H1 (cell line): ENCODE measurements at regions not wholly inside any gene's neighbourhood (a gene's known extent, or its start where the extent isn't known, plus 50 kb on each side); places are given as distances from the start of the nearest gene placed in this dataset.

Experiments used
- CTCF ChIA-PET: fragments of 300-600 bp; sonication (Branson Sonifier 250); formaldehyde crosslinking; loops from one replicate; lab custom pipeline; 2021; ENCODE audit not compliant: partially characterized antibody; lab: Charles Lee
- POLR2A ChIA-PET: fragments of 300-600 bp; sonication (Branson Sonifier 250); formaldehyde crosslinking; loops from one replicate; lab custom pipeline; 2021; ENCODE audit warnings: inconsistent platforms; ENCODE audit not compliant: partially characterized antibody; lab: Charles Lee
- DNase-seq, 2 experiments: peaks; one replicate each; pipeline versions ENCODE4 v3.0.0 to v3.0.0-alpha.2; 2010 to 2022; ENCODE audit warnings: low spot score in 2 of 2, low read depth in 1 of 2, mixed read lengths in 1 of 2
- FAIRE-seq: peaks from 2 replicates; lab custom pipeline; 2011; peaks lifted over from hg19 to GRCh38; lab: Jason Lieb, UNC
- H2AFZ ChIP-seq: 2 replicates; pipeline ENCODE4 v1.8.1; 2012; ENCODE audit warnings: low read length, inconsistent platforms
- H2AK5ac ChIP-seq: 2 replicates; pipeline ENCODE4 v1.6.1; 2013; ENCODE audit warnings: low read depth, low read length
- H2BK120ac ChIP-seq: replicated peaks from 2 replicates; pipeline ENCODE3; 2013; ENCODE audit warnings: low read depth, low read length, inconsistent platforms
- H2BK12ac ChIP-seq: 2 replicates; pipeline ENCODE4 v1.6.1; 2013; ENCODE audit warnings: low read depth, low read length
- H2BK15ac ChIP-seq: 2 replicates; pipeline ENCODE4 v1.6.1; 2013; ENCODE audit warnings: low read length
- H2BK20ac ChIP-seq: 2 replicates; pipeline ENCODE4 v1.6.1; 2013; ENCODE audit warnings: low read length
- H2BK5ac ChIP-seq: 2 replicates; pipeline ENCODE4 v1.6.1; 2013; ENCODE audit warnings: low read depth, low read length
- H3K14ac ChIP-seq: 2 replicates; pipeline ENCODE4 v1.6.1; 2013; ENCODE audit warnings: inconsistent platforms; ENCODE audit not compliant: insufficient read length
- H3K18ac ChIP-seq: 2 replicates; pipeline ENCODE4 v1.6.1; 2013; ENCODE audit warnings: low read length; ENCODE audit errors: extremely low read depth
- H3K23ac ChIP-seq: 2 replicates; pipeline ENCODE4 v1.6.1; 2013; ENCODE audit warnings: inconsistent platforms; ENCODE audit not compliant: insufficient read length
- H3K23me2 ChIP-seq: 2 replicates; pipeline ENCODE4 v1.6.1; 2013; ENCODE audit warnings: low read depth, low read length
- H3K27ac ChIP-seq: 2 replicates; pipeline ENCODE4 v1.6.1; 2011; ENCODE audit warnings: low read depth, low read length, inconsistent platforms
- H3K27me3 ChIP-seq, 4 experiments: replicated peaks in 1 of 4; 1 replicate in 1 of 4; 2 replicates in 3 of 4; pipeline versions ENCODE4 v1.6.1 to v1.8.1; 2011 to 2013; ENCODE audit warnings: low read length in 3 of 4, mild to moderate bottlenecking in 3 of 4, inconsistent platforms in 2 of 4, mixed read lengths in 2 of 4, moderate library complexity in 1 of 4; ENCODE audit not compliant: control insufficient read depth in 3 of 4, insufficient read depth in 3 of 4; ENCODE audit errors: extremely low read depth in 1 of 4
- H3K36me3 ChIP-seq, 4 experiments: 2 replicates each; pipeline versions ENCODE4 v1.6.1 to v1.8.1; 2011 to 2013; ENCODE audit warnings: mild to moderate bottlenecking in 4 of 4, low read length in 3 of 4, moderate library complexity in 2 of 4, control low read depth in 1 of 4, inconsistent platforms in 1 of 4; ENCODE audit not compliant: insufficient read depth in 4 of 4, control insufficient read depth in 2 of 4
- H3K4ac ChIP-seq: replicated peaks from 2 replicates; pipeline ENCODE3; 2013; ENCODE audit warnings: low read length, low read depth, mixed read lengths, inconsistent platforms; ENCODE audit not compliant: insufficient read length
- H3K4me1 ChIP-seq, 4 experiments: replicated peaks in 1 of 4; 1 replicate in 1 of 4; 2 replicates in 3 of 4; pipeline versions ENCODE4 v1.6.1 to v1.8.1; 2011 to 2013; ENCODE audit warnings: low read length in 3 of 4, inconsistent platforms in 2 of 4, mixed read lengths in 1 of 4; ENCODE audit not compliant: insufficient read depth in 4 of 4, control insufficient read depth in 3 of 4
- H3K4me2 ChIP-seq, 2 experiments: 2 replicates each; pipeline versions ENCODE4 v1.6.1 to v1.8.1; 2011 to 2013; ENCODE audit warnings: low read depth in 2 of 2, low read length in 2 of 2, control low read depth in 1 of 2, inconsistent platforms in 1 of 2, mild to moderate bottlenecking in 1 of 2; ENCODE audit not compliant: insufficient read depth in 1 of 2
- H3K4me3 ChIP-seq, 4 experiments: fragments of 200-600, 300-600 bp in 1 of 4; sonication (generic), shearing (Covaris generic), sonication (Bioruptor Twin) in 1 of 4; 2 replicates each; pipeline versions ENCODE4 v1.5.1 to v1.8.1; 2011 to 2016; ENCODE audit warnings: low read length in 4 of 4, low read depth in 3 of 4, control low read depth in 2 of 4, inconsistent platforms in 2 of 4, mild to moderate bottlenecking in 2 of 4, mixed read lengths in 1 of 4, moderate library complexity in 1 of 4; ENCODE audit not compliant: insufficient read depth in 2 of 4; ENCODE audit errors: extremely low read depth in 1 of 4
- H3K56ac ChIP-seq: replicated peaks from 2 replicates; pipeline ENCODE3; 2013; ENCODE audit warnings: low read depth, mild to moderate bottlenecking, mixed read lengths, low read length, inconsistent platforms; ENCODE audit not compliant: insufficient read length
- H3K79me1 ChIP-seq: 2 replicates; pipeline ENCODE4 v1.6.1; 2013; ENCODE audit warnings: low read depth, low read length, control low read depth
- H3K79me2 ChIP-seq, 2 experiments: 2 replicates each; pipeline versions ENCODE4 v1.6.1 to v1.8.1; 2012 to 2013; ENCODE audit warnings: low read length in 2 of 2, mild to moderate bottlenecking in 2 of 2, inconsistent platforms in 1 of 2; ENCODE audit not compliant: insufficient read depth in 2 of 2, control insufficient read depth in 1 of 2
- H3K9ac ChIP-seq, 4 experiments: replicated peaks in 1 of 4; 1 replicate in 1 of 4; 2 replicates in 3 of 4; pipeline versions ENCODE4 v1.6.1 to v1.8.1; 2011 to 2013; ENCODE audit warnings: low read depth in 3 of 4, low read length in 3 of 4, control low read depth in 2 of 4, mild to moderate bottlenecking in 2 of 4, moderate library complexity in 2 of 4, inconsistent platforms in 1 of 4; ENCODE audit errors: extremely low read depth in 1 of 4
- H3K9me3 ChIP-seq, 2 experiments: 2 replicates each; pipeline versions ENCODE4 v1.6.1 to v1.8.1; 2012 to 2013; ENCODE audit warnings: mild to moderate bottlenecking in 2 of 2, moderate library complexity in 2 of 2, control low read depth in 1 of 2, inconsistent platforms in 1 of 2, low read depth in 1 of 2, low read length in 1 of 2, mixed read lengths in 1 of 2; ENCODE audit not compliant: insufficient read depth in 2 of 2
- H4K20me1 ChIP-seq, 2 experiments: replicated peaks in 1 of 2; 2 replicates each; pipeline versions ENCODE3 to v1.8.1; 2011 to 2013; ENCODE audit warnings: inconsistent platforms in 2 of 2, low read length in 2 of 2, mild to moderate bottlenecking in 1 of 2; ENCODE audit not compliant: insufficient read depth in 2 of 2, control insufficient read depth in 1 of 2
- H4K5ac ChIP-seq: 2 replicates; pipeline ENCODE4 v1.6.1; 2013; ENCODE audit warnings: low read length, low read depth, mixed read lengths, inconsistent platforms; ENCODE audit not compliant: insufficient read length
- H4K8ac ChIP-seq: 2 replicates; pipeline ENCODE4 v1.8.0; 2013; ENCODE audit warnings: mild to moderate bottlenecking, moderate library complexity, low read length, inconsistent platforms; ENCODE audit not compliant: insufficient read depth; ENCODE audit errors: extremely low read depth
- H4K91ac ChIP-seq: replicated peaks from 2 replicates; pipeline ENCODE3; 2013; ENCODE audit warnings: low read length, mixed read lengths, inconsistent platforms; ENCODE audit not compliant: insufficient read length
- ASH2L ChIP-seq: fragments of 200-600, 300-600 bp; sonication (generic); IDR thresholded peaks from one replicate; pipeline ENCODE4 v1.7.1; 2017; ENCODE audit warnings: low read length
- ATF3 ChIP-seq: IDR thresholded peaks from 2 replicates; pipeline ENCODE4 v1.6.1; 2011; ENCODE audit warnings: low read depth, mild to moderate bottlenecking, low read length; ENCODE audit not compliant: insufficient read depth
- CEBPB ChIP-seq: IDR thresholded peaks from 2 replicates; pipeline ENCODE4 v1.6.1; 2012; ENCODE audit warnings: low read depth, low read length
- HDAC6 ChIP-seq: IDR thresholded peaks from one replicate; pipeline ENCODE4 v1.7.1; 2012; ENCODE audit warnings: low read depth, mild to moderate bottlenecking, inconsistent platforms, low read length, moderate library complexity
- JUND ChIP-seq: IDR thresholded peaks from 2 replicates; pipeline ENCODE4 v1.6.1; 2011; ENCODE audit warnings: mild to moderate bottlenecking, improper control_type of control experiment, low read length
- NANOG ChIP-seq: IDR thresholded peaks from 2 replicates; pipeline ENCODE4 v1.6.1; 2011; ENCODE audit warnings: low read length, low read depth, mild to moderate bottlenecking, inconsistent platforms; ENCODE audit not compliant: insufficient read depth, poor library complexity, severe bottlenecking
- PHF8 ChIP-seq: fragments of 200-600 bp; sonication (generic); conservative IDR thresholded peaks from 2 replicates; pipeline ENCODE4 v1.7.1; 2012; ENCODE audit warnings: low read depth, mild to moderate bottlenecking, inconsistent platforms, low read length, moderate library complexity
- POLR2A ChIP-seq, 2 experiments: IDR thresholded peaks; 1 replicate in 1 of 2; 2 replicates in 1 of 2; pipeline ENCODE4 v1.6.1; 2011; ENCODE audit warnings: low read depth in 2 of 2, low read length in 2 of 2, mild to moderate bottlenecking in 2 of 2; ENCODE audit errors: control extremely low read depth in 1 of 2
- RAD21 ChIP-seq, 2 experiments: IDR thresholded peaks in 1 of 2; conservative IDR thresholded peaks in 1 of 2; 2 replicates each; pipeline ENCODE4 v1.6.1; 2011; ENCODE audit warnings: low read depth in 2 of 2, low read length in 2 of 2, improper control_type of control experiment in 1 of 2, inconsistent platforms in 1 of 2, mild to moderate bottlenecking in 1 of 2, moderate library complexity in 1 of 2
- TAF1 ChIP-seq: IDR thresholded peaks from 2 replicates; pipeline ENCODE4 v1.6.1; 2011; ENCODE audit warnings: mild to moderate bottlenecking, low read depth, low read length
- USF2 ChIP-seq: IDR thresholded peaks from 2 replicates; pipeline ENCODE4 v1.6.1; 2011; ENCODE audit warnings: low read length, improper control_type of control experiment
- WGBS, 2 experiments: shearing (Covaris generic) in 1 of 2; methylation state at CpG; one replicate each; pipeline versions ENCODE4 v1.1.6 to v1.1.7; 2013 to 2015; ENCODE audit warnings: low lambda C conversion rate in 2 of 2, mixed read lengths in 2 of 2, inconsistent platforms in 1 of 2, low coverage in 1 of 2, missing lambda C conversion rate in 1 of 2; ENCODE audit not compliant: insufficient replicate concordance in 2 of 2, insufficient coverage in 1 of 2, insufficient read length in 1 of 2; ENCODE audit errors: extremely low coverage in 1 of 2, missing lambda C conversion rate in 1 of 2; 5-methylcytosine and 5-hydroxymethylcytosine counted together

GRCh38 chr6:27161946-27162603 lies 85.4 kb upstream of the PRSS16 start:
- no peaks in the 10 kb centered on the region for H3K27me3 ChIP-seq
- peak overlapping the region; percentile 44 to 50; a peak in 3 of 4 replicates for H3K4me2 ChIP-seq
- no peak for FAIRE-seq
- H3K4me3 ChIP-seq: peak overlapping the region in 1 of 4 experiments; percentile 40; a peak in 1 of 8 replicates
- H3K18ac ChIP-seq: no peak overlapping the region
- no peak overlapping the region for H2BK20ac ChIP-seq
- no peaks in the 10 kb centered on the region for H3K36me3 ChIP-seq
- no peak overlapping the region for H3K56ac ChIP-seq
- no peaks in the 10 kb centered on the region for H3K79me2 ChIP-seq
- no peak overlapping the region for H3K4ac ChIP-seq
- no peaks in the 10 kb centered on the region for H3K9me3 ChIP-seq
- H2BK5ac ChIP-seq: no peak overlapping the region
- no peak overlapping the region for H3K9ac ChIP-seq
- no peak overlapping the region for H2BK120ac ChIP-seq
- ChIA-PET POLR2A (interaction anchor here (1.5 to 5.4 kb wide), 4 partner anchors 15 to 646 kb away, joined by 4 to 26 read pairs (median 6); a partner anchor contains a TSS), CTCF (interaction anchor here (0.7 to 3.4 kb wide), 15 partner anchors 11 to 603 kb away, joined by 3 to 11 read pairs (median 3); a partner anchor contains a TSS)
- H3K79me1 ChIP-seq: no peaks in the 10 kb centered on the region
- 20% methylated on average over 9 of the region's 9 CpGs; no CpG with 5 or more reads in 1 of the 2 experiments for WGBS, 2 experiments
- H3K27ac ChIP-seq: no peak overlapping the region
- peaks cover 2 to 11% (median 7%) of the 10 kb centered on the region in 4 experiments; a peak in 5 of 7 replicates for H3K4me1 ChIP-seq
- H4K8ac ChIP-seq: no peak overlapping the region
- no peak overlapping the region for H2AK5ac ChIP-seq
- no peak overlapping the region for H3K23ac ChIP-seq
- H2AFZ ChIP-seq: no peak overlapping the region
- no peaks in the 10 kb centered on the region for H4K20me1 ChIP-seq
- peaks cover 7% of the 10 kb centered on the region; the same call in 1 of the 2 replicates for H3K23me2 ChIP-seq
- no peak overlapping the region for H4K91ac ChIP-seq
- H3K14ac ChIP-seq: no peak overlapping the region
- H2BK15ac ChIP-seq: no peak overlapping the region
- DNase-seq: peak in 1 of 2 experiments; percentile 62
- H2BK12ac ChIP-seq: no peak overlapping the region
- H4K5ac ChIP-seq: no peak overlapping the region
- no peak for TF ChIP-seq NANOG
- no peak for TF ChIP-seq TAF1
- TF ChIP-seq ATF3: no peak
- peak; percentile 48 to 60 for TF ChIP-seq RAD21 (IDR thresholded peaks at IDR 0.05 in 1 of 2, conservative IDR thresholded peaks at IDR 0.05 in 1 of 2; ENCODE audit: low read depth in 2 of 2, low read length in 2 of 2)
- TF ChIP-seq ASH2L: no peak
- TF ChIP-seq POLR2A (IDR thresholded peaks at IDR 0.05; ENCODE audit: control extremely low read depth in 1 of 2, low read depth in 2 of 2, low read length in 2 of 2): no peak
- TF ChIP-seq PHF8: no peak
- no peak for TF ChIP-seq USF2
- TF ChIP-seq CEBPB: 0 out of 2 replicates have a peak, but pooled peaks have one; percentile 15
- TF ChIP-seq JUND: no peak
- TF ChIP-seq HDAC6: no peak
